GM18507 (cell line): ENCODE measurements at regions not wholly inside any gene's neighbourhood (a gene's known extent, or its start where the extent isn't known, plus 50 kb on each side); places are given as distances from the start of the nearest gene placed in this dataset.
"Not testable (repeated sequence)": the region's sequence is repeated elsewhere in the genome, so short reads cannot be mapped to it uniquely, and the experiment has no call there.

Experiments
- DNase-seq: peaks from one replicate; pipeline ENCODE4 v3.0.0; 2011; ENCODE audit warnings: low read depth; ENCODE audit not compliant: insufficient read length; ENCODE audit errors: extremely low spot score
- FAIRE-seq: peaks from 2 replicates; lab custom pipeline; 2011; peaks lifted over from hg19 to GRCh38; lab: Jason Lieb, UNC

DNA sequence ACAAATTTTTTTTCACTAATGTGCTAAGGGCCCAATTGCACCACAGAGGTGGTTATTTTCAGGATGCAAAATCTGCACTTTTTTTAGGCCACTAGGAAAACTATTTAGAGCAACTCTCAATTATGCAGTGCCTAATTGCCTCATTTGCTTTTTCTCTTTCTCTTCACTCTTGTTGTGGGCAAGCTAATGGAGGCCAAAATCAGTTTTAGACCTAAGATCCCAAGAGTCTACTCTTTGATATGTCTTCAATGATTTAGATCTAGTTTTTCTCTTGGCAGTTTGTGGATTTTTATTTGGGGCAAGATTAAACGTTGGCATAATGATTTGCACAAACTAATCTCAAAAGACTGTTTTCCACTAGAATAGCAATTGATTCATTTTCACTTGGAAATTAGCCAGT is 1996.9 kb downstream of the LRRC4C start:
- DNase-seq (no peak), FAIRE-seq (no peak)

DNA sequence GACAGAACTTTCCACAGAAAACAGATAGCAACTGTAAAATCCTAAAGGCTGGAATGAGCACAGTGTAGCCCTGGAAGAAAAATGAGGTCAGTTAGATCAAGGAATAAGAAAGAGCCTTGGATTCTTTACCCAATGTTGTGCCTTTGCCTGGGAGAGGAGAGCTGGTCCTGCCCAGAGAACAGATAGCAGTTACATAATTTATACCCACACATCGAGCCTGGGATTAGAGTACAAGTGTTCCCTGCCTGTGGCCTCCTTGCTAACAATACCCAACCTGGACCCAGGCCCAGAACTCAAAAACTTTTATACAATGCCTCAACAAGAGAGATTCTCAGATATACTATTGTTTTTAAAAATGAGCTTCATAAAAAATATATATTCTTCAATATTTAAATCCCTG is 1998.4 kb downstream of the LRRC4C start:
- no peak for DNase-seq
- no peak for FAIRE-seq

DNA sequence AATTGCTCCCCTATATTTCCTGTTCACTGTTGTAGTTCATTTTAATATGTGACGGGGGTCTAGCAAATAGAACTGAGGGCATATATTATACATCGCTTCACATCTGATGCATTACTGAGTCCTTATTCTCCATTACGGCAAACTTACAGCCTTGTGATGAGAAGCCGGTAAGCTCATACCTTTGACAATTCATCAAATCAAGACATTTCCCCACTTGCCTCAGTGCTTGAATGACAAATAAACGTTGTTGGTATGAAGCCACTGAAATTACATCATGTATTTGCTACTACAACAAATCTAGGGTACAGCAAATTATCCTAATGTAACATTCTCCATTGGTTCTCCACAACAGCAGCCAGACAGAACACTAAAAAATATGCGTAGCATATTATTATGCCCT is 1999.8 kb downstream of the LRRC4C start:
- no peak for FAIRE-seq
- DNase-seq, result no peak

DNA sequence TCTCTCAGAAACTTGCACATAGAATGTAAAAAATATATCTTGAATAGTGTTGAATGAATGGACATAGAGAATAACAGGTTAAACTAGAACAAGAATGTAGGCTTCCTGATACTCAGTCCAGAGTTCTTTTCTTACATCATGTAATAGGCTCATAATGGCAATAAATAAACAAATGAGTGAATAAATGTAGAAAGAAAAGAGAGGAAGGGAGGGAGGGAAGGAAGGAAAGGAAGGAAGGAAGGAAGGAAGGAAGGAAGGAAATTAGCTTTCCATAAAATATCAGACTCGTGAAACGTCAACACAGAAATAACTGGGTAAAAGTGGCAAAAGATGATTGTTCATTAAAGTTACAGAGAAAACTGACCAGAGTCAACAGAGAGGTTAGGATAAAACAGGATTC is 2001.0 kb downstream of the LRRC4C start:
- DNase-seq (no peak), FAIRE-seq (no peak)

DNA sequence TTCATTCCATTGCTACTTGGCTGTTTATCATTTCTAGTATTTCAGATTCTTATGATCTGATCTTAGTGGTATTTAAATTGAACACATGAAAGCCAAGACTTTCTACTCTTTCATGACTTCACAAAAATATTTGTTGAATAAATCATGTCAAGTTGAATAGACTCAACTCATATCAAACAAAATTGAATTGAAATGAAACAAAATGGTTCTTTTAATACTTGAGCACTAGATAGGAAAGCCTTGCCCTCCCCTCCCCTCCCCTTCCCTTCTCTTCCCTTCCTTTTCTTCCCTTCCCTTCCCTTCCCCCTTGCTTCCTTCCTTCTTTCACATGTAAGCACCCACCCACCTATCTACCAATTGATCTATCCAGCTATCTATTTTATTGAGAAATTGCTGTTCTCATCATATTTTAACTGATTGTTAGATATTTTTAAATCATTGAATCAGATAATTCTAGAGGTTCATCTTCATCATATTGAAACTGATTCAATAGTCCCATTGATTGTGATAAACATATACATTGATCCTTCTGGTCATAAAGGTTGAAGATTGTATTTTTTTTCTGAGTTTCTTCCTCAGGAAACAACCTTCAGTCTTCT is 2015.9 kb downstream of the LRRC4C start:
- DNase-seq (no peak), FAIRE-seq (no peak)

DNA sequence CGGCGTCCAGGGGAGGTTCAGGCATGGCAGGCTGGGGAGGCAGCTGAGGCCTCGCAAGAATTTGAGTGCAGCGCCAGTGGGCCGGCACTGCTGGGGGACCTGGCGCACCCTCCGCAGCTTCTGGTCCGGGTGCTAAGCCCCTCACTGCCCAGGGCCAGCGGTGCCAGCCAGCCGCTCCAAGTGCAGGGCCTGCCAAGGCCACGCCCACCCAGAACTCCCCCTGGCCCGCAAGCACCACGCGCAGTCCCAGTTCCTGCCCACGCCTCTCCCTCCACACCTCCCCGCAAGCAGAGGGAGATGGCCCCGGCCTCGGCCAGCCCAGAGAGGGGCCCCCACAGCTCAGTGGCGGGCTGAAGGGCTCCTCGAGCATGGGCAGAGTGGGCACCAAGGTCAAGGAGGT is 2017.3 kb downstream of the LRRC4C start:
- DNase-seq, result no peak
- no peak for FAIRE-seq

DNA sequence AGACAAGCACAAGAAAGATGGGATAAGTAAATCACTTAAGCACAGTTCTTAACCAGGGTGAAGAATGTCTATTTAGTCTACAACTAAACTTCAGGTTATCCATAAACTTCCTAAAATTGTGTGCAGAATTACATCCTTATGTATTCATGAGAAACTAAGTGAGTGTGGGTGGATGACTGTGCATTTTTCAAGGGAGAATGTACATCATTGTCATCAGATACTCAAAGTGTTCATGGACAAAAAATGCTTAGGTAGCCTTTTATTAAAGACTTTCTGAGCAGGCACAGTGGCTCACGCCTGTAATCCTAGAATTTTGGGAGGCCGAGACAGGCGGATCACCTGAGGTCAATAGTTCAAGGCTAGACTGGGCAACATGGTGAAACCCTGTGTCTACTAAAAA is 2023.8 kb downstream of the LRRC4C start:
- no peak for DNase-seq
- FAIRE-seq, result no peak

DNA sequence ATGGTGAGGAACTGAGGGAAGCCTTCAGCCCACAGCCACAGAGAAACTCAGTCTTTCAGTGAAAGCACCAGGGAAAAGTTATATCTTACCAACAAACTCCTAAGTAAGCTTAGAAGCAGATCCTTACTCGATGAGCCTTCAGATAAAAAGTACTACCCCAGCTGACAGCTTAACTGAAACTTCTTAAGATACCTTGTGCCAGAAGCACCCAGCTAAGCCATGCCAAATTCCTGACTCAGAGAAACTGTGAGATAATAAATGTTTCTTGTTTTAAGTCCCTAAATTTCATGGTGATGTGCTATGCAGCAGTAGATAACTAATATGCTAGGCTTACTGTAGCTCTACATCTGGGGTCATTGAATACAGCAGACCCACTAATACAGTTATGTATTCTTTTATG is 2025.0 kb downstream of the LRRC4C start:
- DNase-seq, result no peak
- FAIRE-seq, result no peak

DNA sequence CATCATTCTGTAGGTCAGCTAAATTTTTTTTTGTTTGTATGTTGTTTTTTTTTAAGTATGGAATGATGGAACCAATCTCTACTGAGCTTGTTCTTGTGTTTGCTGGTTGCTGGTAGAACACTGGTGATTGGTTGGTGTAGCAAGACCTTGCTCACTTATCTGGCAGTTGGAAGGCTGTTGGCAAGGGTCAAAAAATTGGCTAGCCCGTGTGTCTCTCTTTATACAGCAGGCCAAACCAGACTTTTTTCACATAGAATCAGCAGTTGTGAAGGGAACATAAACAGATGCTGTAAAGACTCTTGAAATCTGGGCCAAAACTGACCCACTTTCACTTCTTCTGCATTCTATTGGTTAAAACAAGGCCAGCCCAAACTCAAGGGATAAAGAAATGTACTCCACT is 2026.5 kb downstream of the LRRC4C start:
- FAIRE-seq (no peak), DNase-seq (no peak)

DNA sequence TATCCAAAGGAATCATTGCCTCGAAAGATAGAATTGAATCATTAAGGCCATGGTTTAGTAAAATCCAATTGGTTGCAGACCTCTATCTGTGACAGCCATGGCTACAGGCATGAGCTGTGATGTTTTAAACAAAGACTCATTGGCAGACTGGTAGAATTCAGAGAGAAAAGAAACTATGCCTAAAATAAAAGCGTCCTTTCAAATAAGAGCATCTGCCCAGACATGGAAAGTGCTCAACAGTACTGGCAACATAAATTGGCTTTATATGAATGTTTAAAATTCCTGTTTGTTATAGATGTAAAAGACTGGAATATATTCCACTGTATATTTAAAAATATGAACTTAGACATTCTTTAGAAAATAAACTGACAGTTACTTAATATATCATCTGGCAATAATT is 2034.2 kb downstream of the LRRC4C start:
- FAIRE-seq (no peak), DNase-seq (no peak)

DNA sequence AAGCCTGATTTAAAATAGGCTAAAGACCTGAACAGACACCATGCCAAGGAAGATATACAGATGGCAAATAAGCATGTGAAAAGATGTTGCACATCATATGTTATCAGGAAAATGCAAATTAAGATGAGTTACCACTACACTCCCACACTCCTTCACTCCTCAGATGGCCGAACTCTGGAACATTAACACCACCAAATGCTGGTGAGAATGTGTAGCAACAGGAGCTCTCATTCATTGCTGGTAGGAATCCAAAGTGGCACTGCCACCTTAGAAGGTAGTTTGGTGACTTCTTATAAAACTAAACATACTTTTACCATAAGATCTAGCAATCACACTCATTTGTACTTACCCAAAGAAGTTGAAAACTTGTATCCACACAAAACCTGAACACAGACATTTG is 2047.3 kb downstream of the LRRC4C start:
- no peak for FAIRE-seq
- no peak for DNase-seq

DNA sequence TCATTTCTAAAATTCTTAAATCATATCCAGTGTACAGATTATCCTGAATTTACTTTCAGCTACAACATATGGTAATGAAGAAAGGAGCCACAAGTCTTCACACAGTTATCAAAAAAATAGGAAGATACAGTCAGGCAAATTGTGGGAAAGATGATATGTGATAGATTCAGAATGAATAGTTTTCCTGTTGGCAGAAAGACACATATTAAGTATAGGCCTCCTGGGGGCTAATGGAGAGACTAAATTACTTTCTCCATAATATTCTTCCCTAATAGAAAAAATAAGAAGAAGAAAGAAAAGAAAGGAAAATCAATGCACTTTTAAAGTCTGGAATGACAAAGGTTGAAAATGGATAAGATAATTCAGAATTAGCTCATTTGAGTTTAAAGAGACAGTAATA is 2073.5 kb downstream of the LRRC4C start:
- no peak for FAIRE-seq

DNA sequence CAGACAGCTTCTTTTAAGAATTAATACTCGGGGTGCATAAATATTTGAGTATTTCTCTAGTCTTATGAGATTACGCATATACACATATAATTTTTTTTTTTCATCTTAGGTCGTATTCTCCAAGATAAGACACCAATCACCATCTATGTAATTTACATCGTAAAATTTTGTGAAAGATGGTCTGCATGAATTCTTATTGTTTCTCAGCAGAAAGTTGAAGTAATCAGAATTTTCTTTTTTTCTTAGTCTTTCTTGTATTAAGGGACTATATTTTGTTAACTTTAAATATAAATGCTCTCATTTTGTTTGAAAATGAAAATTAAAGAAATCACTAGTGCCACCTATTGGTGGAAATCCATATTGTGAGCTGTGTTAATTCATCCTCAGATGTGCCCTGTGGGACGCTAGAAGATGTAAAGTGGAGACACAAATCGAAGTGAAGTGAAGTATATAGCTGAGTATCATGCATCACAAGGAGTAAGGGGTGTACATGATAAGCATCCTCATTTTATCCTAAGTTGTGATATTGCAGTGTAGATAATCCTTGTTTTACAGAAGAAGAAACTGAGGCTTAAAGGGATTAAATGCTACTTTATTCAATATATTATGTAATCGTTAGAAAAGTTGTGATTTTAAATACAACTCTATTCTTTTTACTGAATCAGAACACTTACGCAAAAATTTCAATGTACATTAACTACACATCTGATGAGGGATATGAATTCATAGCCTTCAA is 2084.3 kb downstream of the LRRC4C start:
- no peak for FAIRE-seq
- no peak for DNase-seq

More for the DNA sequence above, 2073.5 kb downstream of the LRRC4C start:
- no peak for DNase-seq

DNA sequence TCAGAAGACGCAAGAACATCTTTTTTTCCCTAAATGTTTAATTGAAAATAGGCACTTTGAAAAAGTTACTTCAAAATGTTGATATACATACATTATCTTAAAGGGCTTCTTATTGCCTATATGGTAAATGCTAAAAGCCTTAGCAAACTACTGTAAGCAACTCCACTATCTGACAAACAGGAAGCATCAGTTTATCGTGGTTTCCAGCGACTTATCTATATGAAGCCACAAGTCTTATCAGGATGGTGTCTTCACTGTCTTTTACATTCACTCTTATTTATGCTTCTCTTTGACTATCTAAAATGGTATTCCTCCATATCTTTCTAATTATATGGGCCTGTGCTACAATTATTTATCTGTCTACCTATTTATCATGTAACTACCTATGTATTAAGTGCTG is 2091.9 kb downstream of the LRRC4C start:
- DNase-seq, result no peak
- FAIRE-seq, result no peak

DNA sequence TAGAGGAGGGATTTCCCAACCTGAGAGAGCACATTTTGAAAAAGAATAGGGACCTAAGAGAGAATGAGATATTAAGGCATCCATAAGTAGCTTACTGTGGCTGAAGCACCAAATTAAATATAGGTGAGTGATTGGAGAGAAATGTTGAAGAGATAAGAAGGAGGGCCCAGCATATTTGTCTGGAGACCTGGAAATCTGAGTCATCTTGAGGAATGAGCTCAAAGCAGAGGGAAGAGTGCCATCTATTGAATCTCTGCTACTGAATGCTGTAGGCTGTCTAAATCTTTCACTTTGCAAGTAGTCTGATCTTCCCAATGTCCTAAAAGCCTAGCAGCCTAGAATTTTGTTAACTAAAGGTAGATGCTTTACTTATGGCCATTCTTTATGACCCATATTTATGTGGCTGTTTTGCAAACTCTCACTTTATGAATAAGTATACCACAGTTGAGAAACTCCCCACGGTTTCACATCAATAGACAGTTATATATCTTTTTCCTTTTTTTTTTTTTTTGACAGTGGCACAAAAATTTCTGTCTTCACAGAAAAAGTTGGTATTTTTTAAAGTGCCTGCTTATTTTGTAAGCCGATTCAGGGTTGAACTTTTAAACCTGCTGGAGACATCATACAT is 2093.5 kb downstream of the LRRC4C start:
- DNase-seq (no peak), FAIRE-seq (no peak)

DNA sequence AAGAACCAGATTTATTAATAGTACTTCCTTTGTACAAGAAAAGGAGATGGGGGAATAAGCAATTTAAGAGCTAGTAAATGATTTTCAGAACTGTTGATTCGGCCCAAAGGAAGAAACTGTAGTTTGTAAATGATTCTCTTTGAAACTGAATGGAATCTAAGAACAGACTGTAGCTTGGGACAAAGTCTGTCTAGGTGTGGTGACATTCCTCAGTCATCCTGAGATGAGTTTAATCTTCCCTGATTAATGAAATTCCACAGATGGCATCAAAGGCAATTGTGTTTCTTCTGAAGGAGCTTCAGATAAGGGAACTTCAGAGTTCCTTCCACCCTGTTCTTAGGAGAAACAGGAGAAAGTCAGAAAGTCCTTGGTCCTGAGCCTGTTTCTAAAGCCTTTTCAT is 2095.9 kb downstream of the LRRC4C start:
- FAIRE-seq, result no peak

DNA sequence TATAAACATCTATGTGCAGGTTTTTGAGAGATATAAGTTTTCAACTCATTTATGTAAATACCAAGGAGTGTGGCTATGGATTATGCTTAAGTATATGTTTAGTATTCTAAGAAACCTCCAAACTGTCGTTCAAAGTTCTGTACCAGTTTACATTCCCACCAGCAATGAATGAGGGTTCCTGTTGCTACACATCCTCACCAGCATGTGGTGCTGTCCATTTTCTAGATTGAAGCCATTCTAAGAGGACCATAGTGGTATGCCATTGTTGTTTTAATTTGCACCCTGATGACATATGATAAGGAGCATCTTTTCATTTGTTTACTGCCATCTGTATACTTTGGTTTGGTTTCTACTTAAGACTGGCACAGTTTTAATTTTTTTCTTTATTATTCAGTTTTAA is 2097.9 kb downstream of the LRRC4C start:
- DNase-seq (no peak), FAIRE-seq (no peak)

More for the DNA sequence above, 2095.9 kb downstream of the LRRC4C start:
- no peak for DNase-seq

DNA sequence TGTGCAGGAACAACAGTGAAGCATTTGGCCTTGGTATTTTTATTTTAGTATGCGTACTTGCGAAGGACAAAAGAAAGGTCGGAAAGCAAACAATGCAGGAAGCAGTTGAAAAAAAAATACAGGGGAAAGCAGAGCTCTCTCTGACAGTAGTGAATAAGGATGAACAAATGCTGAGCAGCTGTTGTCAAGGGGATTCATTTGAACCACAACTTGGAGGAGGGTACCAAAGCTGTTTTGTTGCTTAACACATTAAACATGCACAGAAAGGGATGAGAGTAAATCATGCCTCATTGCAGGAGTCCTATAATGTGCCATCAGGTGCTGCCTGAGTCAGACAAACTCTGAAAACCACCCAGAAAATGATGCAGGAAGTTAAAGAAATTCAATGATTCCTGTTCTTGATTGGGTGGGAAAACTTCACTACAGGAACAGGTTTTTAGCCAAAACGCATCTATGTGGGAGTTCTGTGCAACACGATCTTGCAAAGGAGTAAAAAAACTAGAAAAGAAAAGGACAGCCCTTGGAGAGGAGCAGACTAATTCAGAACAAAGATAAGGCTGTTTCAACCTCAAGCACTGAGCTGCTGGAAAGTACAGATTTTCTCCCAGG is 2113.5 kb downstream of the LRRC4C start:
- DNase-seq, result no peak
- FAIRE-seq, result no peak

DNA sequence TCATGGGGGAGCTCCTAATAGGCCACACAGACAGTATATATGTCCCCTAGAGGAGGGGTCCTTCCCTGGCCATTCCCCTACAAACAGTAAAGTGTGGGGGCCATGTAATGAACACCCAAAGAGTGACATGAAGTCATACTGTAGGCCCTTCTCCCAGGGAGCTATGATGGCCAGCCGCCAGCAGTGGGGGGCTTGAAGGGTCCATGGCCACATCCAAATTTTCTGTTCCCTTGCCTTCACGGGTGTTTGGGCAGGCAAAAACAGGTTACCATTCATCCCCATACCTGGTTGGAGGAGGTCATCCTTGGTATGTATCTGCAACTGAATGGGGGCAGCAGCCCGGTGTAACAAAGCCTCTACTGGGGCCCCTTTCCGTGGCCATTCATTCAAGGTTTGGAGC is 2118.0 kb downstream of the LRRC4C start:
- DNase-seq, result no peak
- no peak for FAIRE-seq

DNA sequence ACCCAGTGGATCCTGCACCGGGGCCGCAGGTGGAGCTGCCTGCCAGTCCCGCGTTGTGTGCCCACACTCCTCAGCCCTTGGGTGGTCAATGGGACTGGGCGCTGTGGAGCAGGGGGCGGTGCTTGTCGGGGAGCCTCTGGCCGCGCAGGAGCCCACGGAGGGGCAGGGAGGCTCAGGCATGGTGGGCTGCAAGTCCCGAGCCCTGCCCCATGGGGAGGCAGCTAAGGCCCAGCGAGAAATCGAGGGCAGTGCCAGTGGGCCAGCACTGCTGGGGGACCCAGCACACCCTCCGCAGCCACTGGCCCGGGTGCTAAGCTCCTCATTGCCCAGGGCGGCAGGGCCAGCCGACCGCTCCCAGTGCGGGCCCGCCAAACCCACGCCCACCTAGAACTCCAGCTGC is 2126.4 kb downstream of the LRRC4C start:
- DNase-seq, FAIRE-seq: not testable (repeated sequence)

DNA sequence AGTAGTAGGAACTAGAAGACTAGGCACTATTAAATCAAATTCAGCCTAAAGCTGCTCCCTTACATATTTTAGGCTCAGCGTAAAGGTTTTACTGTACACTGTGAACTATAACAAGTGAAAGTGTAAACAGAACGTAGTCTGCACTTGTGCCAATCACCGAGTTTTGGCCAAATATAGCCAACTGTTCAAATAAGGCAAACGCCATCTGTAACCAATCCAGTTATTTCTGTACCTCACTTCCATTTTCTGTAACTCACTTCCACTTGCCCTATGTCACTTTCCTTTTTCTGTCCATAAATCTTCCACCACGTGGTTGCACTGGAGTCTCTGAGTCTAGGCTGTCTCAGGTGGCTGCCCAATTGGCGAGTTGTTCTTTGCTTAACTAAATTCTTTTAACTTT is 2132.2 kb downstream of the LRRC4C start:
- FAIRE-seq (no peak), DNase-seq (no peak)
